ENCODE measurements at regions not wholly inside any gene's neighbourhood (a gene's known extent, or its start where the extent isn't known, plus 50 kb on each side); places are given as distances from the start of the nearest gene placed in this dataset.

DNA sequence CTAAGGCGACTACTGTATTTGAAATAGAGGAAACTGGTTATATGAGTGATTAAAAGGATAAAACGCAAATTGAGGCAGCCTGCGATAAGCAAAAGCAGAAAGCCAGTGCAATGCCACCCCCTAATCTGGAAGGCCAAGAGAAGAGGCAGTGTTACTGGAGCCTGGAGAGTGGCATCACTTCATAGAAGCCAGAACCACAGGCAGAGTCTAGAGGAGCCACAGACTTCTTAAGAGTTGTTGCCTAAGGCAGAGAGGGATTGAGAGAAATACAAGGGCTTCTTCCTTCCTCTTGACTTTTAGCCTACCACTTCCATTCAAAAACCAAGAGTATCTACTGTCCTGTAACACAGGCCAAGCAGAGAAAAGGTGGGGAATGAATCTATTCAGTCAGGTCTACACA lies 94.9 kb upstream of the SKAP2 start:
- Histone ChIP-seq H3K27ac (ENCODE audit: low read depth, low read length) (no peak overlapping the region), H3K36me3 (ENCODE audit: control insufficient read depth in 2 of 3, insufficient read depth in 3 of 3, low read length in 3 of 3) (no peaks in the 10 kb centered on the region), H3K4me1 (ENCODE audit: control insufficient read depth in 2 of 2, insufficient read depth in 2 of 2, low read length in 2 of 2) (no peaks in the 10 kb centered on the region), H3K9me3 (ENCODE audit: control insufficient read depth in 2 of 3, low read length in 3 of 3) (no peaks in the 10 kb centered on the region), H3K4me3 (ENCODE audit: low read length) (no peak overlapping the region), H3K27me3 (ENCODE audit: control insufficient read depth in 2 of 2, insufficient read depth in 2 of 2, low read length in 2 of 2) (no peaks in the 10 kb centered on the region)
- Mint-ChIP-seq H3K27ac (no peak overlapping the region), H3K4me1 (no peaks in the 10 kb centered on the region), H3K27me3 (peaks cover 0 to 27% (median 24%) of the 10 kb centered on the region in 5 donors), H3K4me3 (no peak overlapping the region), H3K9me3 (peaks cover 0 to 3% (median 0%) of the 10 kb centered on the region in 11 donors), H3K36me3 (no peaks in the 10 kb centered on the region)
- intact Hi-C loops (cut with micrococcal nuclease), result no loop called here
- ChIA-PET POLR2A (no interaction called here), CTCF (no interaction called here)
- DNase-seq (no peak), ATAC-seq (no peak)

DNA sequence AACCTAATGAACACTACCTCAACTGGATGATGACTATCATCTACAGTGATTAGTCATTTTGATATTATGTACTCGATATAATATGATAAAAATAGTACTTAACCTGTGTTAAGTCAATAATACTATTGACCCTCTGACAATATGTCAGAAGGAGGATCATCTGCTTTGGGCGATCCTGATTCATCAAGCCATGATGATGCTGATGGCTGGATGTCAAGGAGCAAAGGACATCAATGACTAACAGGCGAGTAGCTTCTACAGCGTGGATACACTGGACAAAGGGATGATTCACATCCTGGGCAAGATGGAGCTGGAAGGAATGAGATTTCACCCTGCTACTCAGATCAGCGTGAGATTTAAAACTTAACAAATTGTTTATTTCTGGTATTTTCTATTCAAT lies 94.4 kb upstream of the SKAP2 start:
- no peak overlapping the region for H3K4me3 Mint-ChIP-seq
- ChIA-PET CTCF (no interaction called here), POLR2A (no interaction called here)
- H3K4me3 ChIP-seq (ENCODE audit: low read length), result no peak overlapping the region
- H3K27ac ChIP-seq (ENCODE audit: low read depth, low read length), result no peak overlapping the region
- no peak for ATAC-seq
- no peaks in the 10 kb centered on the region for H3K9me3 ChIP-seq (ENCODE audit: control insufficient read depth in 2 of 3, low read length in 3 of 3)
- peaks cover 0 to 27% (median 24%) of the 10 kb centered on the region in 5 donors for H3K27me3 Mint-ChIP-seq
- H3K27ac Mint-ChIP-seq, result no peak overlapping the region
- DNase-seq, result no peak
- H3K4me1 ChIP-seq (ENCODE audit: control insufficient read depth in 2 of 2, insufficient read depth in 2 of 2, low read length in 2 of 2), result no peaks in the 10 kb centered on the region
- H3K4me1 Mint-ChIP-seq, result no peaks in the 10 kb centered on the region
- H3K9me3 Mint-ChIP-seq, result peaks cover 0 to 3% (median 0%) of the 10 kb centered on the region in 11 donors
- intact Hi-C loops (cut with micrococcal nuclease), result no loop called here
- no peaks in the 10 kb centered on the region for H3K27me3 ChIP-seq (ENCODE audit: control insufficient read depth in 2 of 2, insufficient read depth in 2 of 2, low read length in 2 of 2)
- H3K36me3 Mint-ChIP-seq, result no peaks in the 10 kb centered on the region
- no peaks in the 10 kb centered on the region for H3K36me3 ChIP-seq (ENCODE audit: control insufficient read depth in 2 of 3, insufficient read depth in 3 of 3, low read length in 3 of 3)

DNA sequence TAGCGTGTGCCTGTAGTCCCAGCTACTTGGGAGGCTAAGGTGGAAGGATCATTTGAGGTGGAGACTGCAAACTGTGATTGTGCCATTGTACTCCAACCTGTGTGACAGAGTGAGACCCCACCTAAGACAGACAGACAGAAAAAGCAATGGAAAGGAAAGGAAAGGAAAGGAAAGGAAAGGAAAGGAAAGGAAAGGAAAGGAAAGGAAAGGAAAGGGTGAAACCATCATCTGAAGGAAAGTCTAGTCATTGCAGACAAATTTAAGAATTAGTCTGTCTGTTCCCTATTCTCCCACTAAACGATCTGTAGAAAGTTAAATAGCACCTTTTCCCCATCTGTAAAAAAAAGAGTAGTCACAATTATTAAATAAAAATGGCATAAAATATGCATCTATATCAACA lies 91.1 kb upstream of the SKAP2 start:
- ChIA-PET POLR2A (no interaction called here), CTCF (no interaction called here)
- no peaks in the 10 kb centered on the region for H3K27me3 ChIP-seq (ENCODE audit: control insufficient read depth in 2 of 2, insufficient read depth in 2 of 2, low read length in 2 of 2)
- Mint-ChIP-seq H3K36me3 (no peaks in the 10 kb centered on the region), H3K4me1 (no peaks in the 10 kb centered on the region), H3K27ac (no peak overlapping the region), H3K4me3 (no peak overlapping the region), H3K27me3 (peaks cover 0 to 42% (median 32%) of the 10 kb centered on the region in 5 donors), H3K9me3 (peaks cover 0 to 3% (median 0%) of the 10 kb centered on the region in 11 donors)
- H3K27ac ChIP-seq (ENCODE audit: low read depth, low read length), result no peak overlapping the region
- intact Hi-C loops (cut with micrococcal nuclease), result no loop called here
- ATAC-seq (no peak), DNase-seq (no peak)
- no peaks in the 10 kb centered on the region for H3K9me3 ChIP-seq (ENCODE audit: control insufficient read depth in 2 of 3, low read length in 3 of 3)
- H3K4me3 ChIP-seq (ENCODE audit: low read length), result no peak overlapping the region
- no peaks in the 10 kb centered on the region for H3K4me1 ChIP-seq (ENCODE audit: control insufficient read depth in 2 of 2, insufficient read depth in 2 of 2, low read length in 2 of 2)
- H3K36me3 ChIP-seq (ENCODE audit: control insufficient read depth in 2 of 3, insufficient read depth in 3 of 3, low read length in 3 of 3), result no peaks in the 10 kb centered on the region

DNA sequence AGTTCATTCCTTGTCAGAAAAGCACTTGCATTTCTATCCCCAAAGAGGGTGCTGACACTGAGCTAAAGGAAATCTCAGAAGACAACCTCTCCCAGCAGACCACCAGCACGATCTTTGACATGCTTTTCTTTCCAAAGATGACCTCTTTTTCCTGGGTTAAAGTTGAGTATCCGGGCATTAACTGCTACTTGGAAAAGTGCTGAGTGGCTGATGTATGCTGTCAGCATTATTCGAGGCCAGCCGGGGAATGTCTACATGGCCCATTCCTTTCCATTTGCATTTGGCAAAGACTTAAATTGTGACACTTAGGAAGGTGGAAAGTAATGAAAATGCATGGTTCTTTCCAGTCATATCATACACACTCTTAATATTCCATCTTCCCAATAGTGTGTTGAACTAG lies 90.6 kb upstream of the SKAP2 start:
- no peaks in the 10 kb centered on the region for H3K27me3 ChIP-seq (ENCODE audit: control insufficient read depth in 2 of 2, insufficient read depth in 2 of 2, low read length in 2 of 2)
- H3K36me3 ChIP-seq (ENCODE audit: control insufficient read depth in 2 of 3, insufficient read depth in 3 of 3, low read length in 3 of 3), result no peaks in the 10 kb centered on the region
- ChIA-PET CTCF (no interaction called here), POLR2A (no interaction called here)
- no peaks in the 10 kb centered on the region for H3K4me1 ChIP-seq (ENCODE audit: control insufficient read depth in 2 of 2, insufficient read depth in 2 of 2, low read length in 2 of 2)
- peaks cover 0 to 42% (median 31%) of the 10 kb centered on the region in 5 donors for H3K27me3 Mint-ChIP-seq
- H3K9me3 Mint-ChIP-seq, result peaks cover 0 to 3% (median 0%) of the 10 kb centered on the region in 11 donors
- H3K27ac ChIP-seq (ENCODE audit: low read depth, low read length), result no peak overlapping the region
- no peaks in the 10 kb centered on the region for H3K9me3 ChIP-seq (ENCODE audit: control insufficient read depth in 2 of 3, low read length in 3 of 3)
- H3K4me3 Mint-ChIP-seq, result no peak overlapping the region
- ATAC-seq, result no peak
- H3K27ac Mint-ChIP-seq, result no peak overlapping the region
- no peak overlapping the region for H3K4me3 ChIP-seq (ENCODE audit: low read length)
- H3K36me3 Mint-ChIP-seq, result no peaks in the 10 kb centered on the region
- H3K4me1 Mint-ChIP-seq, result no peaks in the 10 kb centered on the region
- intact Hi-C loops (cut with micrococcal nuclease), result no loop called here
- DNase-seq, result no peak

DNA sequence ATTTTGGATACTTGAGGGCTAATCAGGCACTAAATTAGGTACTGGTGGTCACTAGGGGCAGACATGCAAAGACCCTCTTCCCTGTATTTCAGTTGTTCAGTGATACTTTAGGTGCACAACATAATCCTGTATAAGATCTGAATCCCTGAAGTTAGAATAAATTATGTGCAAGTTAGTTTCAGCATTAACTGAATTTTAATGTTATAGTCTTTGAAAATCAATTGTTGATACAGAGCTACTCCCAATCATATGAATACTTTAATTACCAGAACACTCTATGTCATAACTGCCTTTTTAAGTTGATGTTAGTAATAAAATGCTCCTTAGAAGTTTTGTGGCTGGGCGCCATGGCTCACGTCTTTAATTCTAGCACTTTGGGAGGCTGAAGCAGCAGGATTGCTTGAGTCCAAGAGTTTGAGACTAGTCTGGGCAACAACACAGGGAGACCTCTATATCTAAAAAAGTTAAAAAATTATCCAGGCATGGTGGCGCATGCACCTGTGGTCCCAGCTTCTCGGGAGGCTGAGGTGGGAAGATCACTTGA lies 87.1 kb upstream of the SKAP2 start:
- peaks cover 3 to 43% (median 29%) of the 10 kb centered on the region in 5 donors for H3K27me3 Mint-ChIP-seq
- ATAC-seq, result no peak
- ChIA-PET POLR2A (no interaction called here), CTCF (interaction anchor here (0.6 to 0.7 kb wide), 2 partner anchors 1499 to 1880 kb away, joined by 3 to 6 read pairs; no protein-coding TSS in a partner anchor)
- H3K27ac ChIP-seq (ENCODE audit: low read depth, low read length), result no peak overlapping the region
- intact Hi-C loops (cut with micrococcal nuclease), result no loop called here
- no peak overlapping the region for H3K27ac Mint-ChIP-seq
- H3K9me3 ChIP-seq (ENCODE audit: control insufficient read depth in 2 of 3, low read length in 3 of 3), result no peaks in the 10 kb centered on the region
- H3K4me3 ChIP-seq (ENCODE audit: low read length), result no peak overlapping the region
- no peaks in the 10 kb centered on the region for H3K4me1 Mint-ChIP-seq
- no peaks in the 10 kb centered on the region for H3K36me3 ChIP-seq (ENCODE audit: control insufficient read depth in 2 of 3, insufficient read depth in 3 of 3, low read length in 3 of 3)
- no peaks in the 10 kb centered on the region for H3K9me3 Mint-ChIP-seq
- no peaks in the 10 kb centered on the region for H3K27me3 ChIP-seq (ENCODE audit: control insufficient read depth in 2 of 2, insufficient read depth in 2 of 2, low read length in 2 of 2)
- no peak overlapping the region for H3K4me3 Mint-ChIP-seq
- no peaks in the 10 kb centered on the region for H3K4me1 ChIP-seq (ENCODE audit: control insufficient read depth in 2 of 2, insufficient read depth in 2 of 2, low read length in 2 of 2)
- no peaks in the 10 kb centered on the region for H3K36me3 Mint-ChIP-seq
- DNase-seq, result no peak

DNA sequence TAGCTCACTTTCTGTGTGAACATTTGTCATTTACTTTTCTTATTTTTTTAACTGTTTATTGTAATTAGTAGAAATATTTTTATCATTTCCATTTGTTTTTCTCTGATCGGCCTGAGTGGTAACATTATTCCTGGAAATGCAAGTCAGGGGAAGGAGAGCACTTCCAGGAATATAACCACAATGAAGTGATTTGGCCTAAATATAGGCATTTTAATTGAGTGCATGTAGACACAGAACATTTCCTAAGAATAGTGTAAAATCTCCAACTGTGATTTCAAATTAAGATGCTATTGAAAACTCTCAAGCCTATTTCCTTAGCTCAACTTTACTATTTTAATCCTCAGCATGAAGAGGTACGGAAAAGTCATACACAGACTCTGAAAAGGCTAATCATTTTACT lies 86.5 kb upstream of the SKAP2 start:
- intact Hi-C loops (cut with micrococcal nuclease), result no loop called here
- Histone ChIP-seq H3K4me3 (ENCODE audit: low read length) (no peak overlapping the region), H3K4me1 (ENCODE audit: control insufficient read depth in 2 of 2, insufficient read depth in 2 of 2, low read length in 2 of 2) (no peaks in the 10 kb centered on the region), H3K27me3 (ENCODE audit: control insufficient read depth in 2 of 2, insufficient read depth in 2 of 2, low read length in 2 of 2) (no peaks in the 10 kb centered on the region), H3K9me3 (ENCODE audit: control insufficient read depth in 2 of 3, low read length in 3 of 3) (no peaks in the 10 kb centered on the region), H3K27ac (ENCODE audit: low read depth, low read length) (no peak overlapping the region), H3K36me3 (ENCODE audit: control insufficient read depth in 2 of 3, insufficient read depth in 3 of 3, low read length in 3 of 3) (no peaks in the 10 kb centered on the region)
- ATAC-seq, result no peak
- CTCF ChIA-PET, result interaction anchor here (0.6 kb wide), 1 partner anchor 51 kb away, joined by 3 read pairs; no protein-coding TSS in a partner anchor
- no peak for DNase-seq
- Mint-ChIP-seq H3K27ac (no peak overlapping the region), H3K4me1 (no peaks in the 10 kb centered on the region), H3K9me3 (no peaks in the 10 kb centered on the region), H3K36me3 (no peaks in the 10 kb centered on the region), H3K27me3 (peaks cover 5 to 43% (median 32%) of the 10 kb centered on the region in 5 donors), H3K4me3 (no peak overlapping the region)
- POLR2A ChIA-PET, result no interaction called here

DNA sequence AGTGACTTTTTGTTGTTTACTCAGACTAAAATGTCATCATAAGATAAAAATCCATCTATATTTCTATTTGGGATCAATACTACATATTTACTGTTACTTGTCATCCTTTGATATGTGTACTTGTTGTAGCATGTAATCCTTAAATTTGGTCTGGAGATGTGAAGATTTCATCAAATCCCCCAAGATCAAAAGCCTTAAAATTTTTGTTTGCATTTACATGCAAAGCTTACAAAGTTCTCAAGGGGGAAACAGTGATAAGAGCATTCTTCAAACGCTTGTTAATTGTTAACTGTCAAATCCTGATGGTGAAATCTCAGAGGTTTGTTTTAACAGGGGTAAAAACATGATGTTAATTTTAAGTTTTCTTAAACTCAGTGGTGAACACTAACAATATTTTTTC lies 84.9 kb upstream of the SKAP2 start:
- H3K27me3 Mint-ChIP-seq, result peaks cover 8 to 43% (median 26%) of the 10 kb centered on the region in 5 donors
- ChIA-PET CTCF (no interaction called here), POLR2A (no interaction called here)
- no peak for ATAC-seq
- no peaks in the 10 kb centered on the region for H3K36me3 Mint-ChIP-seq
- intact Hi-C loops (cut with micrococcal nuclease), result no loop called here
- DNase-seq, result no peak
- Histone ChIP-seq H3K9me3 (ENCODE audit: control insufficient read depth in 2 of 3, low read length in 3 of 3) (no peaks in the 10 kb centered on the region), H3K4me1 (ENCODE audit: control insufficient read depth in 2 of 2, insufficient read depth in 2 of 2, low read length in 2 of 2) (no peaks in the 10 kb centered on the region), H3K27me3 (ENCODE audit: control insufficient read depth in 2 of 2, insufficient read depth in 2 of 2, low read length in 2 of 2) (no peaks in the 10 kb centered on the region), H3K27ac (ENCODE audit: low read depth, low read length) (no peak overlapping the region), H3K36me3 (ENCODE audit: control insufficient read depth in 2 of 3, insufficient read depth in 3 of 3, low read length in 3 of 3) (no peaks in the 10 kb centered on the region), H3K4me3 (ENCODE audit: low read length) (no peak overlapping the region)
- H3K4me3 Mint-ChIP-seq, result no peak overlapping the region
- H3K27ac Mint-ChIP-seq, result no peak overlapping the region
- H3K4me1 Mint-ChIP-seq, result no peaks in the 10 kb centered on the region
- no peaks in the 10 kb centered on the region for H3K9me3 Mint-ChIP-seq
